Astrocyte (in vitro differentiated cells and primary cell): ENCODE measurements at regions not wholly inside any gene's neighbourhood (a gene's known extent, or its start where the extent isn't known, plus 50 kb on each side); places are given as distances from the start of the nearest gene placed in this dataset.

Source experiments
- DNase-seq: peaks from one replicate; pipeline ENCODE4 v3.0.0-alpha.2; 2010; ENCODE audit warnings: low read depth
- FAIRE-seq: peaks from 2 replicates; lab custom pipeline; 2011; peaks lifted over from hg19 to GRCh38; lab: Jason Lieb, UNC
- H2AFZ ChIP-seq: 2 replicates; pipeline ENCODE4 v1.6.0; 2012; ENCODE audit warnings: low read depth, low read length, inconsistent platforms
- H3K27ac ChIP-seq: 2 replicates; pipeline ENCODE4 v1.5.1; 2011; ENCODE audit warnings: low read depth, low read length, inconsistent platforms
- H3K27me3 ChIP-seq: 2 replicates; pipeline ENCODE4 v1.6.0; 2011; ENCODE audit warnings: low read length, inconsistent platforms; ENCODE audit not compliant: insufficient read depth
- H3K36me3 ChIP-seq: 2 replicates; pipeline ENCODE4 v1.5.1; 2011; ENCODE audit warnings: low read length, inconsistent platforms; ENCODE audit not compliant: insufficient read depth
- H3K4me1 ChIP-seq: 2 replicates; pipeline ENCODE4 v1.5.1; 2011; ENCODE audit warnings: low read length, inconsistent platforms; ENCODE audit not compliant: insufficient read depth
- H3K4me2 ChIP-seq: 2 replicates; pipeline ENCODE4 v1.6.0; 2012; ENCODE audit warnings: low read length, inconsistent platforms
- H3K4me3 ChIP-seq: 2 replicates; pipeline ENCODE4 v1.5.1; 2011; ENCODE audit warnings: low read depth, mild to moderate bottlenecking, low read length, inconsistent platforms; ENCODE audit not compliant: insufficient read depth
- H3K79me2 ChIP-seq: 2 replicates; pipeline ENCODE4 v1.6.0; 2012; ENCODE audit warnings: mild to moderate bottlenecking, low read length, inconsistent platforms; ENCODE audit not compliant: insufficient read depth
- H3K9ac ChIP-seq: 2 replicates; pipeline ENCODE4 v1.6.0; 2012; ENCODE audit warnings: mild to moderate bottlenecking, low read length, inconsistent platforms
- H3K9me3 ChIP-seq: 2 replicates; pipeline ENCODE4 v1.5.1; 2012; ENCODE audit warnings: low read depth, mild to moderate bottlenecking, low read length, inconsistent platforms; ENCODE audit not compliant: insufficient read depth
- H4K20me1 ChIP-seq: 2 replicates; pipeline ENCODE4 v1.6.0; 2012; ENCODE audit warnings: low read length, inconsistent platforms; ENCODE audit not compliant: insufficient read depth
- H3K27ac Mint-ChIP-seq: one replicate; pipeline ENCODE4 v1.8.0; 2021; ENCODE audit warnings: mild to moderate bottlenecking, mixed read lengths; ENCODE audit not compliant: unreplicated experiment
- H3K27me3 Mint-ChIP-seq: one replicate; pipeline ENCODE4 v1.8.0; 2021; ENCODE audit warnings: low read depth, mixed read lengths; ENCODE audit not compliant: unreplicated experiment
- H3K36me3 Mint-ChIP-seq: one replicate; pipeline ENCODE4 v1.8.0; 2021; ENCODE audit warnings: low read depth, mixed read lengths; ENCODE audit not compliant: unreplicated experiment
- H3K4me1 Mint-ChIP-seq: one replicate; pipeline ENCODE4 v1.8.0; 2021; ENCODE audit warnings: low read depth, mixed read lengths; ENCODE audit not compliant: unreplicated experiment
- H3K4me3 Mint-ChIP-seq: one replicate; pipeline ENCODE4 v1.8.0; 2021; ENCODE audit warnings: mild to moderate bottlenecking, moderate library complexity, mixed read lengths; ENCODE audit not compliant: unreplicated experiment
- H3K9me3 Mint-ChIP-seq: one replicate; pipeline ENCODE4 v1.8.0; 2021; ENCODE audit warnings: mild to moderate bottlenecking, mixed read lengths; ENCODE audit not compliant: unreplicated experiment
- CTCF ChIP-seq: IDR thresholded peaks from 2 replicates; pipeline ENCODE4 v1.5.1; 2011; ENCODE audit warnings: low read depth, mild to moderate bottlenecking, inconsistent platforms, low read length, moderate library complexity; ENCODE audit not compliant: insufficient read depth
- EZH2 ChIP-seq: IDR thresholded peaks from 2 replicates; pipeline ENCODE4 v1.6.1; 2012; ENCODE audit warnings: mild to moderate bottlenecking, low read length, inconsistent platforms; ENCODE audit not compliant: insufficient read depth

- Histone ChIP-seq H3K79me2 (no peaks in the 10 kb centered on the region), H3K9me3 (no peaks in the 10 kb centered on the region), H3K9ac (no peak overlapping the region), H2AFZ (no peak overlapping the region), H4K20me1 (no peaks in the 10 kb centered on the region), H3K27ac (no peak overlapping the region), H3K4me1 (no peaks in the 10 kb centered on the region), H3K27me3 (no peaks in the 10 kb centered on the region), H3K4me3 (no peak overlapping the region), H3K36me3 (no peaks in the 10 kb centered on the region), H3K4me2 (no peak overlapping the region)
- Mint-ChIP-seq H3K27me3 (no peaks in the 10 kb centered on the region), H3K36me3 (no peaks in the 10 kb centered on the region), H3K9me3 (no peaks in the 10 kb centered on the region), H3K4me3 (no peak overlapping the region), H3K27ac (no peak overlapping the region), H3K4me1 (no peaks in the 10 kb centered on the region)
- TF ChIP-seq EZH2 (no peak), CTCF (no peak)
- no peak for DNase-seq
- no peak for FAIRE-seq
Measured at GRCh38 chr16:74199066-74199841, 97.4 kb upstream of the PSMD7 start.

- DNase-seq: no peak
- TF ChIP-seq CTCF: no peak
- no peak for TF ChIP-seq EZH2
- Histone ChIP-seq H3K27me3 (no peaks in the 10 kb centered on the region), H3K4me3 (no peak overlapping the region), H4K20me1 (no peaks in the 10 kb centered on the region), H3K9ac (no peak overlapping the region), H3K4me2 (no peak overlapping the region), H2AFZ (no peak overlapping the region), H3K36me3 (no peaks in the 10 kb centered on the region), H3K9me3 (no peaks in the 10 kb centered on the region), H3K4me1 (no peaks in the 10 kb centered on the region), H3K27ac (no peak overlapping the region), H3K79me2 (no peaks in the 10 kb centered on the region)
- H3K9me3 Mint-ChIP-seq: peaks cover 2% of the 10 kb centered on the region
- no peak for FAIRE-seq
- no peaks in the 10 kb centered on the region for H3K36me3 Mint-ChIP-seq
- H3K4me3 Mint-ChIP-seq: no peak overlapping the region
- no peaks in the 10 kb centered on the region for H3K4me1 Mint-ChIP-seq
- H3K27ac Mint-ChIP-seq: no peak overlapping the region
- peaks cover 5% of the 10 kb centered on the region for H3K27me3 Mint-ChIP-seq
Measured at GRCh38 chr16:74192281-74192797, 104.3 kb upstream of the PSMD7 start.

GRCh38 chr16:74190292-74190691, 106.3 kb upstream of the PSMD7 start:
- H3K9ac ChIP-seq: no peak overlapping the region
- no peak for TF ChIP-seq EZH2
- no peak for TF ChIP-seq CTCF
- Mint-ChIP-seq H3K9me3 (peaks cover 5% of the 10 kb centered on the region), H3K4me1 (no peaks in the 10 kb centered on the region), H3K27ac (no peak overlapping the region), H3K27me3 (peaks cover 5% of the 10 kb centered on the region), H3K4me3 (no peak overlapping the region), H3K36me3 (no peaks in the 10 kb centered on the region)
- no peak overlapping the region for H2AFZ ChIP-seq
- H3K27ac ChIP-seq: no peak overlapping the region
- FAIRE-seq (no peak), DNase-seq (no peak)
- no peaks in the 10 kb centered on the region for H3K4me1 ChIP-seq
- H3K36me3 ChIP-seq: no peaks in the 10 kb centered on the region
- no peaks in the 10 kb centered on the region for H3K79me2 ChIP-seq
- H4K20me1 ChIP-seq: no peaks in the 10 kb centered on the region
- H3K27me3 ChIP-seq: no peaks in the 10 kb centered on the region
- H3K4me2 ChIP-seq: no peak overlapping the region
- H3K4me3 ChIP-seq: no peak overlapping the region
- H3K9me3 ChIP-seq: no peaks in the 10 kb centered on the region
